Gastrocnemius medialis (tissue), 4 donors: ENCODE measurements at regions not wholly inside any gene's neighbourhood (a gene's known extent, or its start where the extent isn't known, plus 50 kb on each side); places are given as distances from the start of the nearest gene placed in this dataset.

Experiments
- ATAC-seq, 2 donors: fragments of 150-250 bp; one replicate each; pipeline ENCODE4 v1.9.1; 2016
- DNase-seq, 2 donors: peaks; one replicate each; pipeline ENCODE4 v3.0.0-alpha.2; 2019
- H3K27ac ChIP-seq, 4 donors: fragments of 200-600 bp; sonication (generic); 1 replicate in 1 of 4; 2 replicates in 3 of 4; pipeline ENCODE4 v1.5.1; 2016 to 2018; ENCODE audit warnings: mild to moderate bottlenecking in 2 of 4, moderate library complexity in 1 of 4
- H3K27me3 ChIP-seq, 3 donors: fragments of 200-600 bp; sonication (generic) in 2 of 3; 1 replicate in 1 of 3; 2 replicates in 2 of 3; pipeline versions ENCODE4 v1.5.1 to v1.6.0; 2016 to 2019; ENCODE audit warnings: mild to moderate bottlenecking in 1 of 3, moderate library complexity in 1 of 3
- H3K36me3 ChIP-seq, 2 donors: fragments of 200-600 bp; sonication (generic) in 1 of 2; one replicate each; pipeline ENCODE4 v1.5.1; 2017 to 2018
- H3K4me1 ChIP-seq, 2 donors: fragments of 200-600 bp; sonication (generic) in 1 of 2; one replicate each; pipeline ENCODE4 v1.5.1; 2016 to 2017; ENCODE audit warnings: mild to moderate bottlenecking in 2 of 2
- H3K4me3 ChIP-seq, 4 donors: fragments of 200-600 bp; sonication (generic) in 3 of 4; 1 replicate in 1 of 4; 2 replicates in 3 of 4; pipeline ENCODE4 v1.5.1; 2016 to 2019; ENCODE audit warnings: mild to moderate bottlenecking in 2 of 4
- H3K9me3 ChIP-seq, 3 donors: fragments of 200-600 bp; sonication (generic) in 2 of 3; 1 replicate in 1 of 3; 2 replicates in 2 of 3; pipeline ENCODE4 v1.5.1; 2016 to 2019
- CTCF ChIP-seq, 5 experiments: fragments of 450-650 bp in 3 of 5; fragments of 200-600 bp in 2 of 5; sonication (generic) in 2 of 5; IDR thresholded peaks in 4 of 5; conservative IDR thresholded peaks in 1 of 5; 1 replicate in 4 of 5; 2 replicates in 1 of 5; pipeline ENCODE4 v1.5.1; 2016 to 2019; ENCODE audit warnings: antibody characterized with exemption in 5 of 5, mild to moderate bottlenecking in 3 of 5, moderate library complexity in 3 of 5
- POLR2A ChIP-seq, 2 donors: fragments of 450-650 bp; IDR thresholded peaks; one replicate each; pipeline ENCODE4 v1.6.1; 2017; ENCODE audit warnings: antibody characterized with exemption in 2 of 2, mild to moderate bottlenecking in 2 of 2, moderate library complexity in 2 of 2
- in situ Hi-C, 4 donors: fragments of 200-750 bp; cut with MboI; loops; one replicate each; pipeline versions ENCODE4 v1.15.0 to v1.8.0; 2017; ENCODE audit warnings: low sequenced_read_pairs in 4 of 4
- intact Hi-C: fragments of 100-400 bp; cut with DNase I; formaldehyde crosslinking; loops from one replicate; pipeline ENCODE4 v1.15.1; 2023; ENCODE audit warnings: low total_unique reads

DNA sequence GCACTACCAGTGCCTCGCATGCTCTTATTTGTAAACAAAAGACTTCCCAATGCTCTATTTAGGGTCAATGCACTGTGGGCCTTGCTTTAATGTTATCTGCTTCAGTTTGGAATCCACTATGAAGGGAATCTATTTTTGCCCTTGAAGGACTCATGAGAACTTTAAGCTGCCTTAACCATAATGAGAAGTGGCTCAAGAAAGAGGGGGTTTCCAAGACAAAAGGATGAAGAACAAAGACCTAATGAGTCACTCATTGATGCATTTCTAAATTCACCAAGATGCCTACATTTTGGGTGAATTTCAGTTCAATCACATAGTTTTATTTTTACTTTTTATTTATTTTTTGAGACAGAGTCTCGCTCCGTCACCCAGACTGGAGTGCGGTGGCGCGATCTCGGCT is 228.2 kb downstream of the LY86 start:
- H3K27ac ChIP-seq, result no peak overlapping the region
- no peak for ATAC-seq
- TF ChIP-seq CTCF (IDR thresholded peaks at IDR 0.05 in 4 of 5, conservative IDR thresholded peaks at IDR 0.05 in 1 of 5) (no peak), POLR2A (IDR thresholded peaks at IDR 0.05) (no peak)
- H3K4me3 ChIP-seq, result no peak overlapping the region
- no peaks in the 10 kb centered on the region for H3K27me3 ChIP-seq
- in situ Hi-C loops, result no loop called here
- no peaks in the 10 kb centered on the region for H3K9me3 ChIP-seq
- DNase-seq, result no peak
- H3K4me1 ChIP-seq, result no peaks in the 10 kb centered on the region
- no peaks in the 10 kb centered on the region for H3K36me3 ChIP-seq
- intact Hi-C loops, result no loop called here

DNA sequence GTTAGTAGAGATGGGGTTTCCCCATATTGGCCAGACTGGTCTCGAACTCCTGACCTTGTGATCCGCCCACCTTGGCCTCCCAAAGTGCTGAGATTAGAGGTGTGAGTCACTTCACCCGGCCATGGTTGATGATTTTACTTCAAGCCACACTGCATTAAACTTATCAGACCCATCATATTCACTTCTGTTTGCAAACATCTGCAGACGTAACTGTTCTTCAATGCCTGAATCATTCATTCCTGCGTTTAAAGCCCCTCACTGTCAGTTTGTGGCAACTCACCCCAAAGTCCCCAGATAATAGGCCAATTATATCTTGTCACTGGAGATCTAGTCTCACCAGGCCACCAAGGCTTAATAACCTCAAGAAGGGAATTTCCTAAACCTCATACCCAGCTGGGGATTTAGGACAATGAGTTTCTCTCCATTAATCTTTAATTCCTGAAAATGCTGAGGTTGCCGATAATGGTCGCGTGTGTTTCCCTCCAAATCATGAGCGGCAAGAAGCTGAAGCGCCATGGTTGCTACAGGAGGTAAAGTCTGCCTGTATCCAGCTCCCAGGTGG is 229.6 kb downstream of the LY86 start:
- Histone ChIP-seq H3K9me3 (no peaks in the 10 kb centered on the region), H3K4me1 (no peaks in the 10 kb centered on the region), H3K4me3 (no peak overlapping the region), H3K27ac (no peak overlapping the region), H3K36me3 (no peaks in the 10 kb centered on the region), H3K27me3 (no peaks in the 10 kb centered on the region)
- no peak for ATAC-seq
- no peak for DNase-seq
- intact Hi-C loops, result no loop called here
- in situ Hi-C loops, result no loop called here
- no peak for TF ChIP-seq CTCF (IDR thresholded peaks at IDR 0.05 in 4 of 5, conservative IDR thresholded peaks at IDR 0.05 in 1 of 5)
- TF ChIP-seq POLR2A (IDR thresholded peaks at IDR 0.05), result no peak

DNA sequence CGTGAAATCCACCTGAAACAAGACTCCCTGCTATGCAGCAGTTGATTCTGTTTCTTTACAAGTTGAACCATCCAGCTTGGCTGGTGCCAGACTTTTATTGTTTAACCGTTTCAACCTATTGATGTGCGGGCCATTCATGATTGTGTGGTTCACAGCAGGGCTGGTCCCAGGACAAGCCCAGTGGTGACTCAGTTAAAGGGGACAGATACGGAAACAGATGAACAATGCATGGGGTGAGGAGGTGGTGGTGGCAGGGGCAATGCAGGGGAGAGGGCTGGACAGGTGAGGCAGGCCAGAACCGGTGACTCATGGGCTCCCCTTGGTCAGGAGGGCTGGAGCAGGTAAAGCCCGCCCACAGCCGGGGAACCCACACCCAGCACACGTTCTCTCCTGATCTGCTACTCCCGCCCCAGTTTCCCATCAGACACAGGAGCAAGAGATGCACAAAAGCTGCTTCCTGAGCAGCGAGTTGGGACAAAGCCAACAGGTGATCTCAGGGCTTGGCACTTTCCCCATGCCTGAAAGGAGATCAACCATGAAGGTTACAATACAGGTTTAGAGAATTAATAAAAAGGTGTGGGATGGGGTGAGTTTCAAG is 232.2 kb downstream of the LY86 start:
- H3K27me3 ChIP-seq, result no peaks in the 10 kb centered on the region
- ATAC-seq (no peak), DNase-seq (no peak)
- no peak overlapping the region for H3K4me3 ChIP-seq
- TF ChIP-seq CTCF (IDR thresholded peaks at IDR 0.05 in 4 of 5, conservative IDR thresholded peaks at IDR 0.05 in 1 of 5) (no peak), POLR2A (IDR thresholded peaks at IDR 0.05) (no peak)
- peaks cover 11 to 15% of the 10 kb centered on the region in 2 donors for H3K4me1 ChIP-seq
- no peak overlapping the region for H3K27ac ChIP-seq
- H3K9me3 ChIP-seq, result no peaks in the 10 kb centered on the region
- in situ Hi-C loops (no loop called here), intact Hi-C loops (loop anchor here (10.0 kb wide), 2 partner anchors 234 to 394 kb away; no protein-coding TSS in a partner anchor)
- no peaks in the 10 kb centered on the region for H3K36me3 ChIP-seq

DNA sequence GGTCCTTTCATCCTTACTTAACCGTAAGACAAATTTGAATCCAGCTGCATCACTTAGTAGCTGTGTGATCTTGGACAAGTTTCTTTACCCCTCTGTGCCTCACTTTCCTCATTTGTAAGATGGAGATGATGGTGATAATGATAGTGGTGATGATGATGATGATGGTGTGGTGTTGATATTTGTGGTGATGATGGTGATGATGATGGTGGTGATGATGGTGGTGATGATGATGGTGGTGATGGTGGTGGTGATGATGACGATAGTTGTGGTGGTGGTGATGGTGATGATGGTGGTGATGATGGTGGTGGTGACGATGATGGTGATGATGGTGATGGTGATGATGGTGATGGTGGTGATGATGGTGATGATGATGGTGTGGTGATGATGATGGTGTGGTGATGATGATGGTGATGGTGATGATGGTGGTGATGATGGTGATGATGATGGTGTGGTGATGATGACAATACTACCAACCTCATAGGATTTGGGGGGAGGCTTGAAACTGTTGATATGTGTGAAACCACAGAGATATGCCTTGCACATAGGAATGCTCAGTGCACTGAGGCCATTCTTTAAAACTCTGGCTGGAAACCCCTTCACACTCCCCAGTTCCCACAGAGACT is 233.2 kb downstream of the LY86 start:
- peaks cover 19 to 24% of the 10 kb centered on the region in 2 donors for H3K4me1 ChIP-seq
- intact Hi-C loops (loop anchor here (10.0 kb wide), 2 partner anchors 233 to 393 kb away; no protein-coding TSS in a partner anchor), in situ Hi-C loops (no loop called here)
- no peaks in the 10 kb centered on the region for H3K27me3 ChIP-seq
- TF ChIP-seq POLR2A (IDR thresholded peaks at IDR 0.05), result no peak
- no peak for TF ChIP-seq CTCF (IDR thresholded peaks at IDR 0.05 in 4 of 5, conservative IDR thresholded peaks at IDR 0.05 in 1 of 5)
- DNase-seq, result no peak
- H3K36me3 ChIP-seq, result no peaks in the 10 kb centered on the region
- no peaks in the 10 kb centered on the region for H3K9me3 ChIP-seq
- no peak overlapping the region for H3K4me3 ChIP-seq
- ATAC-seq, result no peak
- no peak overlapping the region for H3K27ac ChIP-seq
